ENCODE measurements at regions not wholly inside any gene's neighbourhood (a gene's known extent, or its start where the extent isn't known, plus 50 kb on each side); places are given as distances from the start of the nearest gene placed in this dataset.

- no peaks in the 10 kb centered on the region for H3K9me3 Mint-ChIP-seq
- Histone ChIP-seq H2BK20ac (ENCODE audit: low read depth, low read length, poor library complexity, severe bottlenecking) (no peak overlapping the region), H4K8ac (replicated peaks; ENCODE audit: insufficient read length, low read depth, low read length) (no peak overlapping the region), H3K23me2 (ENCODE audit: insufficient read length, low read depth, low read length, poor library complexity, severe bottlenecking) (no peaks in the 10 kb centered on the region), H3K56ac (ENCODE audit: insufficient read length, low read depth, low read length) (no peak overlapping the region), H3K27ac (ENCODE audit: insufficient read length, low read depth, low read length) (no peak overlapping the region), H3T11ph (ENCODE audit: low read length) (no peak overlapping the region), H3K79me1 (ENCODE audit: insufficient read depth, low read depth, low read length, poor library complexity, severe bottlenecking) (no peaks in the 10 kb centered on the region), H2AFZ (ENCODE audit: low read length) (no peak overlapping the region), H3K79me2 (ENCODE audit: insufficient read depth, low read length) (no peaks in the 10 kb centered on the region), H3K23ac (ENCODE audit: insufficient read length, low read depth, low read length) (no peak overlapping the region), H2BK15ac (ENCODE audit: low read depth, low read length) (no peak overlapping the region), H3K27me3 (ENCODE audit: insufficient read depth, low read length) (no peaks in the 10 kb centered on the region), H2AK5ac (ENCODE audit: insufficient read length, low read length) (no peak overlapping the region), H4K91ac (ENCODE audit: insufficient read length, low read depth, low read length) (no peak overlapping the region), H3K14ac (ENCODE audit: insufficient read depth, low read length) (no peak overlapping the region), H2BK12ac (ENCODE audit: insufficient read length, low read depth, low read length) (no peak overlapping the region), H4K5ac (ENCODE audit: insufficient read length, low read depth, low read length) (no peak overlapping the region), H3K9me3 (ENCODE audit: control insufficient read depth, low read depth, low read length) (no peaks in the 10 kb centered on the region), H3K18ac (ENCODE audit: insufficient read length, low read depth, low read length) (no peak overlapping the region), H3K4me2 (ENCODE audit: insufficient read depth, insufficient read length, low read length) (no peak overlapping the region), H2BK120ac (ENCODE audit: low read depth, low read length, poor library complexity, severe bottlenecking) (no peak overlapping the region), H3K9ac (ENCODE audit: extremely low read depth, insufficient read length, low read length) (no peak overlapping the region), H3K4ac (ENCODE audit: low read depth, low read length) (no peak overlapping the region), H4K20me1 (ENCODE audit: control insufficient read depth, insufficient read depth, insufficient read length) (no peaks in the 10 kb centered on the region), H2BK5ac (ENCODE audit: insufficient read length, low read length) (no peak overlapping the region), H3K4me1 (ENCODE audit: insufficient read depth, low read length) (0 out of 2 replicates have a peak, but pooled peaks cover 3% of the 10 kb centered on the region)
- no peak overlapping the region for H3K4me3 Mint-ChIP-seq
- no peak overlapping the region; a peak in 1 of 7 replicates for H3K27ac Mint-ChIP-seq
- DNase-seq = no peak
- TF ChIP-seq CTCF (conservative IDR thresholded peaks at IDR 0.05) = no peak
- H3K36me3 Mint-ChIP-seq (ENCODE audit: insufficient read depth in 1 of 3, low read depth in 3 of 3) = 0 out of 7 replicates have a peak, but pooled peaks cover 0 to 3% (median 0%) of the 10 kb centered on the region in 3 experiments
- WGBS (ENCODE audit: extremely low coverage, insufficient read length, low lambda C conversion rate) = no CpG with 5 or more reads among the region's 4 CpGs
- peaks cover 35% of the 10 kb centered on the region for H3K27me3 Mint-ChIP-seq (ENCODE audit: low read depth)
- H3K4me1 Mint-ChIP-seq = peaks cover 9 to 11% of the 10 kb centered on the region in 2 experiments
Measured at GRCh38 chr1:232384171-232384883, 245.6 kb downstream of the SIPA1L2 start.
